ENCODE measurements at regions not wholly inside any gene's neighbourhood (a gene's known extent, or its start where the extent isn't known, plus 50 kb on each side); places are given as distances from the start of the nearest gene placed in this dataset.

DNA sequence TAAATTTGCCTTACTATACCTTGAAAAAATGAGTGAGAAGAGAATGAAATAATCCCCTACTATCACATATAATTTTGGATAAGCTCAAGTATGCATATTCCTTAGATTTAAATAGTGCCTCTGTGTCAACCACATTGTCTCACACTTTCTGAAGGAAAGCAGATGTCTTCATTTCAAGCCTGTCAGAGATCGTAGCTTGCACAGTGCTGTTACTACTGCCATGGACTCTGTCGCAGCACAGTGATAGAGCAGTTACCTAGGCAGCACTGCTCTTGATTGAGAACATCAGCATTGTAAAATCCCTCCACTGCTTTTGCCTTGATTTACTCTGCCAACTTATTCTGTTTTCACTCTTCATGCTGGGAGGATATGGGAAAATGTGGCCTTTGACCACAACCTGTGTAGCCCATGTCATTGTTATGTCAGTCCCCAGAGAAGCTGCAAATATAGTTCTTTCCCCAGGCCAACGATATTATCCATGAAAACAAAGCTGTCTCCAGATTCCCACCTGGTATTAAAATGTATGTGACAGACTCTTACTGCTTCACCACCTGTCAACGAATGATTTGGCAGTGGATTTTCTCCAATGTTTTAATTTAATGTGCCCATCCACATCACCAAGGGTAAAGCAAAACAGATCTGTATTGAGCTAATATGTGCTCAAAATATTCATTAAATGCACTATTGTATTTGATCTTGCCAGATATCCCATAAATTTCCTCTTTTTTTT lies 675.7 kb downstream of the METTL4 start:
- DNase-seq (ENCODE audit: low read depth), result no peak
- no peak overlapping the region for H3K4me3 ChIP-seq (ENCODE audit: control insufficient read depth, low read depth, low read length)
- TF ChIP-seq, protein P1, sequence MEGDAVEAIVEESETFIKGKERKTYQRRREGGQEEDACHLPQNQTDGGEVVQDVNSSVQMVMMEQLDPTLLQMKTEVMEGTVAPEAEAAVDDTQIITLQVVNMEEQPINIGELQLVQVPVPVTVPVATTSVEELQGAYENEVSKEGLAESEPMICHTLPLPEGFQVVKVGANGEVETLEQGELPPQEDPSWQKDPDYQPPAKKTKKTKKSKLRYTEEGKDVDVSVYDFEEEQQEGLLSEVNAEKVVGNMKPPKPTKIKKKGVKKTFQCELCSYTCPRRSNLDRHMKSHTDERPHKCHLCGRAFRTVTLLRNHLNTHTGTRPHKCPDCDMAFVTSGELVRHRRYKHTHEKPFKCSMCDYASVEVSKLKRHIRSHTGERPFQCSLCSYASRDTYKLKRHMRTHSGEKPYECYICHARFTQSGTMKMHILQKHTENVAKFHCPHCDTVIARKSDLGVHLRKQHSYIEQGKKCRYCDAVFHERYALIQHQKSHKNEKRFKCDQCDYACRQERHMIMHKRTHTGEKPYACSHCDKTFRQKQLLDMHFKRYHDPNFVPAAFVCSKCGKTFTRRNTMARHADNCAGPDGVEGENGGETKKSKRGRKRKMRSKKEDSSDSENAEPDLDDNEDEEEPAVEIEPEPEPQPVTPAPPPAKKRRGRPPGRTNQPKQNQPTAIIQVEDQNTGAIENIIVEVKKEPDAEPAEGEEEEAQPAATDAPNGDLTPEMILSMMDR (IDR thresholded peaks at IDR 0.05; ENCODE audit: control insufficient read depth, insufficient read depth, low read depth, low read length, missing control alignments), result no peak

DNA sequence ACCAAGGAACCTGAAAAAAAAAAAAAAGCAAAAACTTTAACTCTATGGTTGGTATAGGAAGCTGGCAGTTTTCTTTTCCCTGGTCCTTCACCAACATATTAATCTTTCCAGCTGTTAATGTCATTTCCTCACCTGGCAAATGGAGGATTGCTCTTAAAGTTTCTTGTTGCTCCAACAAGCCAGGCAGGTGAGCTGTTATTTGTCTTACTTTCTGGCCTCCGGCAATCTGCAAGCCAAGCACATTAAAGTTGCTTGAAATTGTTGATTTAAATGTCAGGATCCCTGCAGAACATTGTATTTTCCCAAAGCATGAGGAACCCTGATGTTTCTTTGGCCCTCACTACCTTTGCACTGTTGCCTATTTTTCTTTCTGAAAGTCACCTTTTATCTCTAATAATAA lies 664.9 kb downstream of the METTL4 start:
- no peak overlapping the region for H3K4me3 ChIP-seq (ENCODE audit: control insufficient read depth, low read depth, low read length)
- TF ChIP-seq, protein P1 (IDR thresholded peaks at IDR 0.05; ENCODE audit: control insufficient read depth, insufficient read depth, low read depth, low read length, missing control alignments), result no peak
- DNase-seq (ENCODE audit: low read depth), result no peak

DNA sequence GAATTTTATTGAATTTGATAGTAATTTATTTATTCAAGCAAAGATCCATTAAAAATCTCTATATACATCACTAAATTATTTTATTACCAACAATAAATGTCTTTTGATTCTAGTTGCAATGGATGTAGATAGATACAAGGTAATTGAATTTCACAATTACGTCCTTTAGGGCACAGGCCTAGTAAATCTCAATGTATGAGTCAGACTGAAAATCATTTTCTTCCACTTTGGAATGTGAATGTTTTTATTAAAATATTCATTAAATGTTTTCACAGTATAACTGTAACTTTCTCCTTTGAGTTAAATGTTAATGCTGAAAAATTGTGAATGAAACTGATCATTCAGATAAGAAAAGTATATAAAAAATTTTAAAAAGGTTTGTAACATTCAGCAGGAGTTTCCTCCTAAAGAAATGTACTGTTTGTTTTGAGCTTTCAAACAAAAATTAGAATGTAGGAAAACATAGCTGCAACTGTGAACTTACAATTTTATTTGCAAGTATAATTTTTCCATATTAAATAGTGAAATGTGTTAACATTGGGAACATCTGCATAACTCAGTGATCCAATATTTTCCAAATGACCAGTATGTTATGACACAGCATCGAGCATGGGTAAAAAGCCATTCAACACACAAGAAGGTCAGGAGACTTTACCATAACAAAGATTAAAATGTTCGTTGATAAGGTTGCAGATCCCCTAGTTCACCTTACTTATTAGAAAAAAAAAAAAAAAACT lies 663.7 kb downstream of the METTL4 start:
- DNase-seq (ENCODE audit: low read depth), result no peak
- TF ChIP-seq, protein P1 (IDR thresholded peaks at IDR 0.05; ENCODE audit: control insufficient read depth, insufficient read depth, low read depth, low read length, missing control alignments), result no peak
- no peak overlapping the region for H3K4me3 ChIP-seq (ENCODE audit: control insufficient read depth, low read depth, low read length)

DNA sequence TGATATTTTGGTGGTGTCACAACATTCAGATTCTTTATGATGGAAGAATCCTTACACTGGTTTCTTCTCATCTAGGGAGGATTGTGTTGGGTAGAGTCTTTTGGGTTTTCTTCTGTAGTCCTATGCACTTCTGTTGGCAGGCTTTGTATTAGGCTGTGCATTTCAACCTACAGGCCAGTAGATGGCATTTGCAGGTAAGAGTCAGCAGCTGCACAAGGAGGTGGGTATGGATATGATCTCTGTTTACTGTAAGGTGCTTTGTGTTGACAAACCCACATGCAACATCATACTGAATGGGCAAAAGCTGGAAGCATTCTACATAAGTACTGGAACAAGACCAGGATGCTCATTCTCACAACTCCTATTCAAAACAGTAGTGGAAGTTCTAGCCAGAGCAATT lies 656.8 kb downstream of the METTL4 start:
- TF ChIP-seq, protein P1 (IDR thresholded peaks at IDR 0.05; ENCODE audit: control insufficient read depth, insufficient read depth, low read depth, low read length, missing control alignments), result no peak
- no peak overlapping the region for H3K4me3 ChIP-seq (ENCODE audit: control insufficient read depth, low read depth, low read length)
- DNase-seq (ENCODE audit: low read depth), result no peak

DNA sequence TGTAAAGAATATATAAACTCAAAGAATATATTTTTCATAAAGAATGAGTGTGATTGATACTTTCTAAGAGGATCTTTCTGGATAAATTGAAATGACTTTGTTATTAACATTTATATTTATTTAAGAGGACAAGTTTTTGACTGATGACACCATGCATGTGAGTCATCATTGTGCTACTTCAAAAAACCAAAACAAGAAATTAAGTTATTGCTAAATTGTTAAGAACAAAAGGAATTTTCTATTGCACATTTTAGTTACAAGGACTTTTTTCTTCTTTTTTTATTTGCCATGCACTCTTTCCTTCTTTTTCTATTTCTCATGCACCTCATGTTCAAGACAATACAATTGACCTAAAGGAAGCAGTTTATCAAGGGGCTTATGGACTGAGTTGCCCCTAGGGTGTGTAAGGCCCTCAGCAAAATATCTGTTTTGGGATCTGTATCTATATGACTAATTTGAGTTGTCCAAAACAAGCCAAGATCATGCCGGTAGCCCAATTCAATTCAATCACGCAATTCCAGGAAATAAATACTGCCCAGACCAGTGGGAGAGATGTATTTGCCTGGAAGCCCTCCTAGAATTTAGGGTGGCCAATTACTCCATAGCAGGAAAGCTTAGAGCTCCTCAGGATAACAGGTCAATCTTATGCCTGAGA lies 654.3 kb downstream of the METTL4 start:
- DNase-seq (ENCODE audit: low read depth), result no peak
- TF ChIP-seq, protein P1 (IDR thresholded peaks at IDR 0.05; ENCODE audit: control insufficient read depth, insufficient read depth, low read depth, low read length, missing control alignments), result no peak
- H3K4me3 ChIP-seq (ENCODE audit: control insufficient read depth, low read depth, low read length), result no peak overlapping the region

DNA sequence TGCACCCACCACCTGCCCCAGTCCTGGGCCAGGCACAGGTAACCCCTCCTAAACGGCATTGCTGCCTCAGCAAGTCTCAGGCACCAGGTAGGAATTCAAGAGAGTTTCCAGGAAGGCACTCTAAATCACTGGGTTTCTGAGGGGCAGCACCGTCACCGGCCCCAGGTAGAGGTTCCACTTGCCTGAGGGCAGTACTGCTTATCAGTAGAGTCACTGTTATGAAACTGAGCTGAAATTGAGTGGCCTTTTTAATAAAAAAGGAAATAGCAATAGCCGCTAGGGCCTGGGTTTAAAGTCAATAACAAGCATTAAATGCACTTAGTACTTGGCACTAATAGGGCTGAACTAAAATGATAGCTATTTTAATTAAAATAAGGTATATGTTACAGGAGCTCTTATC lies 653.7 kb downstream of the METTL4 start:
- no peak overlapping the region for H3K4me3 ChIP-seq (ENCODE audit: control insufficient read depth, low read depth, low read length)
- no peak for DNase-seq (ENCODE audit: low read depth)
- TF ChIP-seq, protein P1 (IDR thresholded peaks at IDR 0.05; ENCODE audit: control insufficient read depth, insufficient read depth, low read depth, low read length, missing control alignments), result no peak

Measured in AG09309 (cell line).